ENCODE measurements at regions not wholly inside any gene's neighbourhood (a gene's known extent, or its start where the extent isn't known, plus 50 kb on each side); places are given as distances from the start of the nearest gene placed in this dataset.

- no peak overlapping the region for H3K4me3 Mint-ChIP-seq
- H3K36me3 Mint-ChIP-seq (ENCODE audit: insufficient read depth): peaks cover 15% of the 10 kb centered on the region
- no peaks in the 10 kb centered on the region for H3K27me3 Mint-ChIP-seq (ENCODE audit: low read depth)
- ATAC-seq (no peak), DNase-seq (no peak)
- H3K4me1 Mint-ChIP-seq (ENCODE audit: low read depth): no peaks in the 10 kb centered on the region
- no peaks in the 10 kb centered on the region for H3K9me3 Mint-ChIP-seq
Observed at GRCh38 chr21:29465546-29465945, 166.8 kb downstream of the BACH1 start.

- H3K36me3 Mint-ChIP-seq (ENCODE audit: insufficient read depth): peaks cover 8% of the 10 kb centered on the region
- no peak for ATAC-seq
- no peaks in the 10 kb centered on the region for H3K4me1 Mint-ChIP-seq (ENCODE audit: low read depth)
- H3K9me3 Mint-ChIP-seq: no peaks in the 10 kb centered on the region
- no peak overlapping the region for H3K4me3 Mint-ChIP-seq
- no peaks in the 10 kb centered on the region for H3K27me3 Mint-ChIP-seq (ENCODE audit: low read depth)
- no peak for DNase-seq
Observed at GRCh38 chr21:29466532-29466931, 167.8 kb downstream of the BACH1 start.

- H3K9me3 Mint-ChIP-seq: no peaks in the 10 kb centered on the region
- no peaks in the 10 kb centered on the region for H3K4me1 Mint-ChIP-seq (ENCODE audit: low read depth)
- ATAC-seq: no peak
- no peaks in the 10 kb centered on the region for H3K27me3 Mint-ChIP-seq (ENCODE audit: low read depth)
- H3K36me3 Mint-ChIP-seq (ENCODE audit: insufficient read depth): peaks cover 11% of the 10 kb centered on the region
- no peak for DNase-seq
- no peak overlapping the region for H3K4me3 Mint-ChIP-seq
Observed at GRCh38 chr21:29470397-29470796, 171.7 kb downstream of the BACH1 start.

- DNase-seq: no peak
- Mint-ChIP-seq H3K27me3 (ENCODE audit: low read depth) (no peaks in the 10 kb centered on the region), H3K4me1 (ENCODE audit: low read depth) (peaks cover 8% of the 10 kb centered on the region), H3K36me3 (ENCODE audit: insufficient read depth) (peaks cover 11% of the 10 kb centered on the region), H3K4me3 (no peak overlapping the region), H3K9me3 (no peaks in the 10 kb centered on the region)
- ATAC-seq: no peak
Observed at GRCh38 chr21:29473808-29474207, 175.1 kb downstream of the BACH1 start.

GRCh38 chr21:29475329-29475728 is 176.6 kb downstream of the BACH1 start:
- Mint-ChIP-seq H3K4me1 (ENCODE audit: low read depth) (peaks cover 8% of the 10 kb centered on the region), H3K9me3 (no peaks in the 10 kb centered on the region), H3K27me3 (ENCODE audit: low read depth) (no peaks in the 10 kb centered on the region), H3K36me3 (ENCODE audit: insufficient read depth) (peaks cover 9% of the 10 kb centered on the region), H3K4me3 (no peak overlapping the region)
- ATAC-seq: no peak
- DNase-seq: no peak

- DNase-seq (no peak), ATAC-seq (no peak)
- no peak overlapping the region for H3K4me3 Mint-ChIP-seq
- H3K9me3 Mint-ChIP-seq: no peaks in the 10 kb centered on the region
- H3K36me3 Mint-ChIP-seq (ENCODE audit: insufficient read depth): peaks cover 11% of the 10 kb centered on the region
- H3K4me1 Mint-ChIP-seq (ENCODE audit: low read depth): peaks cover 8% of the 10 kb centered on the region
- H3K27me3 Mint-ChIP-seq (ENCODE audit: low read depth): no peaks in the 10 kb centered on the region
Observed at GRCh38 chr21:29477347-29477746, 178.6 kb downstream of the BACH1 start.

GRCh38 chr21:29477941-29478340 is 179.2 kb downstream of the BACH1 start:
- ATAC-seq: no peak
- Mint-ChIP-seq H3K4me3 (no peak overlapping the region), H3K9me3 (no peaks in the 10 kb centered on the region), H3K36me3 (ENCODE audit: insufficient read depth) (peaks cover 15% of the 10 kb centered on the region), H3K27me3 (ENCODE audit: low read depth) (no peaks in the 10 kb centered on the region), H3K4me1 (ENCODE audit: low read depth) (peaks cover 8% of the 10 kb centered on the region)
- DNase-seq: no peak

- no peaks in the 10 kb centered on the region for H3K27me3 Mint-ChIP-seq (ENCODE audit: low read depth)
- H3K4me1 Mint-ChIP-seq (ENCODE audit: low read depth): peaks cover 7% of the 10 kb centered on the region
- H3K36me3 Mint-ChIP-seq (ENCODE audit: insufficient read depth): peaks cover 16% of the 10 kb centered on the region
- no peak overlapping the region for H3K4me3 Mint-ChIP-seq
- ATAC-seq: no peak
- DNase-seq: no peak
- no peaks in the 10 kb centered on the region for H3K9me3 Mint-ChIP-seq
Observed at GRCh38 chr21:29481081-29481480, 182.4 kb downstream of the BACH1 start.

- Mint-ChIP-seq H3K36me3 (ENCODE audit: insufficient read depth) (peaks cover 17% of the 10 kb centered on the region), H3K4me3 (no peak overlapping the region), H3K4me1 (ENCODE audit: low read depth) (peaks cover 2% of the 10 kb centered on the region), H3K27me3 (ENCODE audit: low read depth) (no peaks in the 10 kb centered on the region), H3K9me3 (no peaks in the 10 kb centered on the region)
- ATAC-seq: no peak
- DNase-seq: no peak
Observed at GRCh38 chr21:29481641-29482040, 182.9 kb downstream of the BACH1 start.

GRCh38 chr21:29486306-29486807 is 187.6 kb downstream of the BACH1 start:
- Mint-ChIP-seq H3K4me1 (ENCODE audit: low read depth) (no peaks in the 10 kb centered on the region), H3K36me3 (ENCODE audit: insufficient read depth) (peaks cover 12% of the 10 kb centered on the region)

More at GRCh38 chr21:29486306-29486807, 187.6 kb downstream of the BACH1 start:
- DNase-seq (no peak), ATAC-seq (no peak)
- Mint-ChIP-seq H3K27me3 (ENCODE audit: low read depth) (no peaks in the 10 kb centered on the region), H3K4me3 (no peak overlapping the region), H3K9me3 (no peaks in the 10 kb centered on the region)
